Epidermal melanocyte (primary cell): ENCODE measurements at regions not wholly inside any gene's neighbourhood (a gene's known extent, or its start where the extent isn't known, plus 50 kb on each side); places are given as distances from the start of the nearest gene placed in this dataset.

Experiments
- DNase-seq: peaks from one replicate; pipeline ENCODE4 v3.0.0; 2011; ENCODE audit warnings: low spot score; ENCODE audit not compliant: insufficient read length

DNA sequence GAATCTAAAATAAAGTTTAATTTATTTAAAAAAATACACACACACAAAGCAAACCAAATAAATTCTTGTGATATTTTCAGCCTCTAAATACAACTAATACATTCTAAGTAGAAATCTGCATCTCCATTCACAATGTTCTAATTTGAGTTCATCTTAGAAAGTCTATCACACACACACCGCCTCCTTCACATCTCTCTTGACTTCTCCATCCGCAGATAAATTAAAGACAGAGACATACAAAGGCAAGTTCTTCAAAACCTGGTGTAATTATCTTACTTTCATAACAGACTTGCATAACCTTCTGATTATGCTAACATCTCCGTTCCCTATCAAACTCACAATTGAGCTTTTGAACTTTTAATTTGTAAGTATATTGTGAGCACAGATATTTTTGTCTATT is 657.3 kb downstream of the VGLL3 start:
- DNase-seq = no peak

- no peak for DNase-seq
Measured at GRCh38 chr3:86303935-86304334, 687.0 kb downstream of the VGLL3 start.

GRCh38 chr3:86282106-86282787 is 708.7 kb downstream of the VGLL3 start:
- DNase-seq = no peak

GRCh38 chr3:86269364-86270155 is 721.4 kb downstream of the VGLL3 start:
- no peak for DNase-seq

- DNase-seq = no peak
Measured at GRCh38 chr3:86257955-86258641, 732.9 kb downstream of the VGLL3 start.

DNA sequence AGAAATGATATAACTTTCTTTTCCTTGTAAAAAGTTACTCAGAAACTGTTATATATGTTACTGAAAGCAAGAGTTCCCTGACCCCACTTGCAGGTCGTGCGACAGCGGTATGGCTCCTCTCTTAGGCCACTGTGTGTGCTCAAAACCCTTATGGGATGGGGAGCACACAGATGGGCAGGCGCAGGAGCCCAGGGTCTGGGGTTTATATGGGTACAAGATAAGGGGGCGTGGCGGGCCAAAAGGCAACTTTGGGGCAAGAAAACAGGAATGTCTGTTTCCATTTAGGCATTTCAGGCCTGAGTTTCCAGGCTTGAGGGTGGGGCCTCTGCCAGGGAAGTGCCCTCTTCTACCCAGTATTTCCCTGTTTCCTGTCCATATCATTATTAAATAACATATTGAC is 736.5 kb downstream of the VGLL3 start:
- no peak for DNase-seq

DNA sequence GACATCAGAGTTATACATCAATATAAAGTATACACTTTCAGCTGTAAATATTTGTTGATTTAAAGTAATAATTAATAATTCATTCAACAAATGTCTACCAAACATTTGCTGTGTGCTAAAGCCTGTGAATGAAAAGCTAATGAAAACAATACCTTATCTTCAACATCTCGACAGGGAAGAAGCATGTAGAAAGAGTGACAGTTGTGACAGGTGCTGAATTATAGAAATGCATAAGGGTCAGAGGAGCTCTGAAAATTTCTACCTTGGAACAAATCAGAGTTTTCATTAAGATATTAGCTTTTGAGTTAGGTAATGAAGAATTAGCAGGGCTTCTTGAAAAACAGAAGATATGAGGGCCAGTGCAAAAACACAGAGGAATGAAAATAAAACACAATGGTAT is 739.2 kb downstream of the VGLL3 start:
- DNase-seq = no peak

DNA sequence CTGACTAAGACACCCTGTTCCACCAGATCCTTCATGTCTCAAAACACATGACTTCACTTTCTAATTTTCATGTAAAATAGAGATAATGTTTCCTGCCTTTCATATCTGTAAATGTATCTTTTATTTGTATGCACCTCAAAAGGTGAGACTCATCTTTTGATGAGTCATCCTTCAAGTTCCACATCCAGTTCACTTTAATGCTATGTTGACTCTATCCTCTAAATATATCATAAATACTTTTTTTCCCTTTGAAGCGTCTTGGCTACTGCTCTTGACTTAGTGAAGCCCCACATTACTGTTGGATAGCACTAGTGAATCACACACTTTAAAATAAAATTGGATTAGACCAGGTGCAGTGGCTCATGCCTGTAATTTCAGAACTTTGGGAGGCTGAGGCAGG is 741.1 kb downstream of the VGLL3 start:
- no peak for DNase-seq

DNA sequence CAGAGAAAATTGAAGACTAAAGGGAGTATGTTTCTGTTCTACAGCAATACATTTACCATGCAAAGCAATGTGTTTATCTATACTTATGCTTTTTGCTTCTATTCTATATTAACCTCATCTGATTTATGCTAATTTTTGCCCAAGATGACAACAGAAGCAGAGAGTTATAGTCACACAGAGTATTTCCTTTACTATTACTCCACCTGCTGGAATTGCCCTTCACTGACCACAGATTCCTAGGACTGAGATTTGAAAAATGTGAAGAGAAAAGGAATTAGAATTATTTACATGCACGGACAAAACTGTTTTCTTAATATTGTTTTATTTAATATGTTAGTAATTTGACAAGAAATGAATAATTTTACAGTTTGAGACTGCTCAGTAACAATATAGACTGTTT is 745.6 kb downstream of the VGLL3 start:
- DNase-seq = no peak

- no peak for DNase-seq
Measured at GRCh38 chr3:86244905-86245304, 746.0 kb downstream of the VGLL3 start.

DNA sequence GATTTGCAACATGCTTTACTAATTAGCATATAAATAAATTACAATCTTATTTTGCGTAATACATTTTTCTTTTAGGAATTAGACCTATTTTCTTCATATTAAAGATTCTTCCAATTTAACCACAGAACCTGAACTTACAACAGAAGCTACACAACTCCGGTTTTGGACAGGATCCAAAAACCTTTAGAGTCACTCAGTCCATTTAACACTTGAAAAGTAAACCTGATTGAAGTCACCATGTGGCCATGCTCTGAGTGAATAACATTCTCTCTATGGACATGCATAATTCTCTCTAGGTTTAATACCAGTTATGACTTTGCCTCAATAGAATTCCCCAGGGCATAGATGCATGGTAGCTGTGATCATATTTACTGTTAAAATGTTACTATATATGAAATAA is 751.0 kb downstream of the VGLL3 start:
- no peak for DNase-seq

GRCh38 chr3:86234506-86235254 is 756.3 kb downstream of the VGLL3 start:
- DNase-seq = no peak

DNA sequence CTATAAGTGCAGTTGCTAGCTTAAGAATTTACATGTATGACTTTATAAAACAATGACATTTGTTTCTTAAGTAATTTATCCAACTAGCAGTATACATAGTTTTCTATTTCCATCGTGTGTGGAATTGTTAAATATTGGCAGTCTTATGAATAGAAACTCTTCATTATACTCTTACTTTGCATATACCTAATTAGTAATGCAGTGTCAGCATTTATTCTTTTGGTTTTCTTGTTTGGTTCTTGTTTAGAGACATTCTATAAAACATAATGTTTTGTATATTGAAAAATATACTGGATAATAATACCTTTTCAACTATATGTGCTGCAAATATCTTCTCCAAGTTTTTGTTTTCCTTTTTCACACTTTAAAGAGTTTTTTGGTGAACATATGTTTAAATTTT is 760.2 kb downstream of the VGLL3 start:
- no peak for DNase-seq

GRCh38 chr3:86229775-86230094 is 761.2 kb downstream of the VGLL3 start:
- DNase-seq = no peak

DNA sequence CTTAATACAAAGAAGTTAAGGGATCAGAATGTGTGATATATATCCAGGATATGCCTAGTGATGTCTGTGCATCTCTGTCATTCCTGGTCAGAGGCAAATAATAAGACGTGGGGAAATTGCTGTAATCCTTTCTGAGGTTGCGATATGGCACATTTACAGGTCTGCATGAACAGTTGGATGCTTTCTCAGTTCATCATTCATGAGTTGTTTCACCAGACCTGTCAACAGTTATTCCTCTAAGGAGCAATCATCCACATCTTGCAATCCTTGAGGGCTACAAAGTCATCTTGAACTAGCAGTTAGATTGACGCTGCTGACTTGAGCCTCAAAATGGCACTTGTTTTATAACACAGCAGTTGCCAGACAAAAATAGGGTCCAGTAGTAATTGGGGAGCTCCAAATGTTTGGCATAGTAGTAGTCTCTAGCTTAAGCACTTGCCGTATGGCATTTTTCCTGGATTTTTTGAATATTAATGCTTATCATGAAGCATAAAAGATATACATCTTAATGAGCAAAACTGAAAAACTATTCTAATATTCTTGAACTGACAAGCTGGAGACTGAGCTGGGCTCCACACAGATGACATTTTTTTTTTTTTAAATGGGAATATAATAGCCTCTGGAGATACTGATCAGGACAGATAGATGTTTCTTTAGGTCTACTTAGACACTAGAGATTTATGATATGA is 761.7 kb downstream of the VGLL3 start:
- no peak for DNase-seq

DNA sequence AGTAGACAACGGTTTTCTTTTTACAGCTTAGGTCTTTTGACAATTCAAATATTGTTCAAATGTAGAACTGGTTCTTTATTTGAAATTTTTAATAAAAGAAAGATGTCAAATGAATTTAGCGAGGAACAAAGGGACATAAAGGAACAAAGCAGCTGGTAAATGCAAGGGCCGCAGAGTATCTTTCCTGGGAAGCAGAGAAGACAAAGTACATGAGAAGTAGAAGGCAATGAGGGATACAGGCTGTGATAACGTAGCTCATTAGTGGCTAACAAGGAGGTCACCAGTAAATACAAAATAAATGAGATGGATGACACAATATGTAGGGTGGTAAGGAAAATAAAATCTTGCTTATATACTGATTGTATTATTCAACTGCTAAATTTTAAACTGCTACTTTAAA is 762.8 kb downstream of the VGLL3 start:
- DNase-seq = no peak

GRCh38 chr3:86225461-86225860 is 765.5 kb downstream of the VGLL3 start:
- DNase-seq = no peak

- DNase-seq = no peak
Measured at GRCh38 chr3:86221601-86222000, 769.3 kb downstream of the VGLL3 start.

DNA sequence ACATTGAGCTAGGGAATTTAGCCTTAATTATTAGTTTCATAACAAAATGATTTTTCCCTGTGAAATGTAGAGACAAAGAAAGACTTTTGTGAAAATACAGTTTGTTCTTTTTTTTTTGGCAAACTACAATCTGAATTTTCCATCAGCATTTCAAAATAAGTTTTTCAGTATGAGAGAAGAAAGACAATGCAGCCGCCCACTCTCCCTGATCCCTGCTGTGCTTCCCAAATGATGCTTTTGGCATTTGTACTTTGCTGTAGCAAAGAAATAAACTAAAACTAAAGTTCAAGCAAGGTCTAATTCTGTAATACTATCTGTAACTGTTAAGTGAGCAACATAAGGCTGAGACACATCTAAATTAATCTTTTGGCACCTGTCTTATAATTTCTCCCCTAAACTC is 782.2 kb downstream of the VGLL3 start:
- no peak for DNase-seq

DNA sequence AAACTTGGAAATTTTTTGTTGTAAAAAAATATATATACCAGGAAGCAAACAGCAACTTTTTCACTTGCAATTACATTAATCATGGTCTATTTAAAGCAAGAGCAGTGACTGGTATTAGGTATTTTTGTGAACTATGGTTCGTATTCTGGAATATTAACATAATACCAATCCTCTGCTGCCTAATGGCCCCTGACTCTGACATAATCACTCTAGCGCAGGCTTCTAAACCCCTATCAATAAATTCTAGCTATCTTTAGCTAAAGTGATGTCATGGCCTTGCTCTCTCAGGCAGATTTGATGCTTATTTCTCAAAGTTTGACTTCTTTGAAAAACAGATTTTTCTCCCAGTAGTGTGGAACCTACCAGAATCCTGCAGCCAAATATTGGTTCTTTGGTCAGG is 808.3 kb downstream of the VGLL3 start:
- no peak for DNase-seq

DNA sequence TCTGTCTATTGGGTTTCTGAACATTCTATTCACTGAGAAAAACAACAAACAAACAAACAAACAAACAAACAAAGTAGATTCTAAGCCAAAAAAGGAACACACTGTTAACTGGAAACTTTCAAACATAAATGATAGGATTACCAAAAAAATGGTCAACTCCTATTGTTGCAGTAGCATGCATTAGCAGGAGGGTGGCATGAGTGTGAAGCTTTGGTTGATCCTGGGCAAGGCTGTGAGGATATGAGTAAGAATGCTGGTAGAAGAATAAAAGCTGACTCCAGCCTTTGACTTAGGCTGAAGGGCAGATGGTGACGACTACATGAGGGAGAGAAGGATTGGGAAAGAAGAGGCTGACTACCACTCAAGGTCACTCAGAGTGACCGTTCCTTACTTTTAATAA is 810.3 kb downstream of the VGLL3 start:
- DNase-seq = no peak
